HEK293 (cell line): ENCODE measurements at regions not wholly inside any gene's neighbourhood (a gene's known extent, or its start where the extent isn't known, plus 50 kb on each side); places are given as distances from the start of the nearest gene placed in this dataset.

Experiments
- ZBTB20 ChIP-seq: fragments of 450-650 bp; formaldehyde crosslinking; IDR thresholded peaks from 2 replicates; pipeline ENCODE4 v1.5.1; 2016; ENCODE audit warnings: missing biosample characterization, missing genetic modification characterization
- ZNF174 ChIP-seq: fragments of 450-650 bp; formaldehyde crosslinking; IDR thresholded peaks from 2 replicates; pipeline ENCODE4 v1.5.0; 2017; ENCODE audit warnings: missing biosample characterization, mild to moderate bottlenecking, missing genetic modification characterization
- ZNF624 ChIP-seq: fragments of 450-650 bp; formaldehyde crosslinking; IDR thresholded peaks from 2 replicates; pipeline ENCODE4 v1.5.1; 2017; ENCODE audit warnings: missing biosample characterization, missing genetic modification characterization

DNA sequence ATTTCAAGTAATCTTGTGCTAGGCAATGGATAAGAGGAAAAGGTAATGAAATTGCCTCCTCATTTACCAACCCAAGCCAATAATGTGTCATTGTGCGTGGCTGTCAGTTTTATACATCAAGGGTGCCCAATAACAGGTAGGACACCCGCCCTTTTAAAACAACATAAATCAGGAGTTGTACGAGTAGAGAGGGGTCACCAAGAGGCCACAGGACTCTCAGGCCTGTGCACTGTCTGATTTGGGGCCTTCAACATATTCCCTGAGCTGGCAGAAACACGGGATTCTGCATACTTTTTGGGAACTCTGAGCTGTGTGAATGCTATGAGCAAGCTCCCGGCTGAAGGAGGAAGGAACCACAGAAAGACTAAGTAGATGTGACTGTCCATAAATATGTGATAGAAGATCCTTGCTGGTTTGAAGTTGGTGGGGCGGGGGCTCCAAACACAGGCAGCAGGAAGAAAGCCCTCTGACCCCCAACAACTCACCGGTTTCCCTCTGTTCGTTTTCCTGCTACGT, 82.7 kb upstream of the MAML3 start:
- TF ChIP-seq ZNF174 (tag by site-specific recombination) (no peak), ZNF624 (tag by site-specific recombination) (no peak), ZBTB20 (no peak)
